MM.1S (cell line): ENCODE measurements at regions not wholly inside any gene's neighbourhood (a gene's known extent, or its start where the extent isn't known, plus 50 kb on each side); places are given as distances from the start of the nearest gene placed in this dataset.

Source experiments
- DNase-seq: peaks from one replicate; pipeline ENCODE4 v3.0.0-alpha.2; 2015
- H2AFZ ChIP-seq: fragments of 300-600 bp; sonication (generic); 2 replicates; pipeline ENCODE4 v1.6.0; 2016; ENCODE audit warnings: antibody characterized with exemption, low read length
- H3F3A ChIP-seq: fragments of 300-600 bp; sonication (generic); 2 replicates; pipeline ENCODE4 v1.6.1; 2016; ENCODE audit warnings: mild to moderate bottlenecking, antibody characterized with exemption, low read length, moderate library complexity, mixed read lengths; ENCODE audit not compliant: insufficient read depth
- H3K27ac ChIP-seq: fragments of 300-600 bp; sonication (generic); 2 replicates; pipeline ENCODE4 v1.5.1; 2016; ENCODE audit warnings: mild to moderate bottlenecking, low read length
- H3K27me3 ChIP-seq: fragments of 300-600 bp; sonication (generic); replicated peaks from 2 replicates; pipeline ENCODE4 v1.6.0; 2016; ENCODE audit warnings: low read length; ENCODE audit not compliant: insufficient read depth
- H3K36me3 ChIP-seq: fragments of 300-600 bp; sonication (generic); replicated peaks from 2 replicates; pipeline ENCODE4 v1.6.1; 2016; ENCODE audit warnings: mild to moderate bottlenecking, low read length, mixed read lengths; ENCODE audit not compliant: insufficient read depth
- H3K4me1 ChIP-seq: fragments of 300-600 bp; sonication (generic); 2 replicates; pipeline ENCODE4 v1.6.1; 2016; ENCODE audit warnings: low read length, mixed read lengths
- H3K4me2 ChIP-seq: fragments of 300-600 bp; sonication (generic); 2 replicates; pipeline ENCODE4 v1.6.0; 2016; ENCODE audit warnings: low read depth, low read length
- H3K4me3 ChIP-seq: fragments of 300-600 bp; sonication (generic); 2 replicates; pipeline ENCODE4 v1.5.1; 2016; ENCODE audit warnings: low read length, mixed read lengths
- H3K79me2 ChIP-seq: fragments of 300-600 bp; sonication (generic); 2 replicates; pipeline ENCODE4 v1.6.1; 2016; ENCODE audit warnings: mixed run types, low read length, mixed read lengths
- H3K9ac ChIP-seq: fragments of 300-600 bp; sonication (generic); 2 replicates; pipeline ENCODE4 v1.6.1; 2016; ENCODE audit warnings: low read length, mixed read lengths
- H3K9me2 ChIP-seq: fragments of 300-600 bp; sonication (generic); replicated peaks from 2 replicates; pipeline ENCODE4 v1.6.1; 2016; ENCODE audit warnings: mild to moderate bottlenecking, low read length, mixed read lengths; ENCODE audit not compliant: insufficient read depth
- H3K9me3 ChIP-seq: fragments of 300-600 bp; sonication (generic); replicated peaks from 2 replicates; pipeline ENCODE4 v1.6.1; 2016; ENCODE audit warnings: mild to moderate bottlenecking, low read length, mixed read lengths; ENCODE audit not compliant: insufficient read depth
- H4K20me1 ChIP-seq: fragments of 300-600 bp; sonication (generic); 2 replicates; pipeline ENCODE4 v1.6.1; 2016; ENCODE audit warnings: mild to moderate bottlenecking, low read length, moderate library complexity, mixed read lengths; ENCODE audit not compliant: insufficient read depth
- EZH2 ChIP-seq: fragments of 300-600 bp; sonication (generic); optimal IDR thresholded peaks from 2 replicates; pipeline ENCODE3; 2017; ENCODE audit warnings: low read depth, mild to moderate bottlenecking, antibody characterized with exemption, low read length, mixed read lengths
- EZH2phosphoT487 ChIP-seq: fragments of 300-600 bp; sonication (generic); IDR thresholded peaks from 2 replicates; pipeline ENCODE4 v1.6.1; 2018; ENCODE audit warnings: antibody characterized with exemption, low read length
- TF ChIP-seq, protein P1 (sequence below): fragments of 300-600 bp; sonication (generic); IDR thresholded peaks from 2 replicates; pipeline ENCODE4 v1.5.1; 2016; ENCODE audit warnings: antibody characterized with exemption, low read length, mixed read lengths

DNA sequence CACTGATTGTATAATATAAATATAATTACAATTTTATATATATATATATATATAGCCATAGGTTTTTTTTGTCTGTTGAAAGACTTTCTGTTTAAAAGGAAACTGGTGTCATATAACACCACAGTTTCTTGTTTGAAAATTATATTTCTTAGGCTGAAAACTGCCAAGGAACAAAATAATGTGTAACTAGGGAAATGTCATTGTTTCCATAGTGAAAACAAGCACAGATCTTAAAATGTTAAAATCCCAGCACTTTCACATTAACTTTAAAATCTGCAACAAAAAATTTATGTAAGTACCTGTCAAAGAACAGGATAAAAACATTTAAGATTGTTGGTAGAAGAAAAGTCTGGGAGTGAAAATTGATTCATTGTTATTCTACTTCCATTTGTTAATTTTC lies 104.2 kb downstream of the ATP6V1G3 start:
- Histone ChIP-seq H3K4me1 (no peaks in the 10 kb centered on the region), H4K20me1 (no peaks in the 10 kb centered on the region), H3K36me3 (no peaks in the 10 kb centered on the region)

DNA sequence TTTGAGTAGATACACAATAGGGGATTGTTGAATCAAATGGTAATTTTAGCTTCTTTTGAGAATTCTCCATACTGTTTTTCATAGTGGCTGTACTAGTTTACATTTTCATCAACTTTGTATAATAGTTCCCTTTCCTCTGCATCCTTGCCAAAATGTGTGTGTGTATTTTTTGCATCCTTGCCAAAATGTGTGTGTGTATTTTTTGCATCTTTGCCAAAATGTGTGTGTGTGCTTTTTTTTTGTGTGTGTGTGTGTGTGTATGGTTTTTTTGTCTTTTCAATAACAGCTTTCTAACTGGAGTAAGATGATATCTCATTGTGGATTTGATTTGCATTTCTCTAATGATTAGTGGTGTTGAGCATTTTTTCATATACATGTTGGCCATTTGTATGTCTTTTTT lies 105.4 kb downstream of the ATP6V1G3 start:
- H3K4me3 ChIP-seq, result no peak overlapping the region
- no peak for DNase-seq
- H3K27me3 ChIP-seq, result no peaks in the 10 kb centered on the region
- TF ChIP-seq EZH2phosphoT487 (no peak), EZH2 (no peak)
- TF ChIP-seq, protein P1, sequence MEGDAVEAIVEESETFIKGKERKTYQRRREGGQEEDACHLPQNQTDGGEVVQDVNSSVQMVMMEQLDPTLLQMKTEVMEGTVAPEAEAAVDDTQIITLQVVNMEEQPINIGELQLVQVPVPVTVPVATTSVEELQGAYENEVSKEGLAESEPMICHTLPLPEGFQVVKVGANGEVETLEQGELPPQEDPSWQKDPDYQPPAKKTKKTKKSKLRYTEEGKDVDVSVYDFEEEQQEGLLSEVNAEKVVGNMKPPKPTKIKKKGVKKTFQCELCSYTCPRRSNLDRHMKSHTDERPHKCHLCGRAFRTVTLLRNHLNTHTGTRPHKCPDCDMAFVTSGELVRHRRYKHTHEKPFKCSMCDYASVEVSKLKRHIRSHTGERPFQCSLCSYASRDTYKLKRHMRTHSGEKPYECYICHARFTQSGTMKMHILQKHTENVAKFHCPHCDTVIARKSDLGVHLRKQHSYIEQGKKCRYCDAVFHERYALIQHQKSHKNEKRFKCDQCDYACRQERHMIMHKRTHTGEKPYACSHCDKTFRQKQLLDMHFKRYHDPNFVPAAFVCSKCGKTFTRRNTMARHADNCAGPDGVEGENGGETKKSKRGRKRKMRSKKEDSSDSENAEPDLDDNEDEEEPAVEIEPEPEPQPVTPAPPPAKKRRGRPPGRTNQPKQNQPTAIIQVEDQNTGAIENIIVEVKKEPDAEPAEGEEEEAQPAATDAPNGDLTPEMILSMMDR, result no peak
- no peaks in the 10 kb centered on the region for H4K20me1 ChIP-seq
- no peaks in the 10 kb centered on the region for H3K79me2 ChIP-seq
- H3K9ac ChIP-seq, result no peak overlapping the region
- no peak overlapping the region for H3K4me2 ChIP-seq
- H3K4me1 ChIP-seq, result no peaks in the 10 kb centered on the region
- H3K27ac ChIP-seq, result no peak overlapping the region
- no peaks in the 10 kb centered on the region for H3F3A ChIP-seq
- no peaks in the 10 kb centered on the region for H3K9me3 ChIP-seq
- H3K9me2 ChIP-seq, result no peaks in the 10 kb centered on the region
- H2AFZ ChIP-seq, result no peak overlapping the region
- no peaks in the 10 kb centered on the region for H3K36me3 ChIP-seq

More for the DNA sequence above, 104.2 kb downstream of the ATP6V1G3 start:
- TF ChIP-seq EZH2phosphoT487 (no peak), EZH2 (no peak)
- TF ChIP-seq, protein P1, result no peak
- no peaks in the 10 kb centered on the region for H3K27me3 ChIP-seq
- no peak overlapping the region for H3K4me3 ChIP-seq
- no peak overlapping the region for H3K9ac ChIP-seq
- H3K9me2 ChIP-seq, result no peaks in the 10 kb centered on the region
- no peaks in the 10 kb centered on the region for H3K9me3 ChIP-seq
- no peak overlapping the region for H3K4me2 ChIP-seq
- no peak for DNase-seq
- no peaks in the 10 kb centered on the region for H3F3A ChIP-seq
- H3K79me2 ChIP-seq, result no peaks in the 10 kb centered on the region
- H2AFZ ChIP-seq, result no peak overlapping the region
- H3K27ac ChIP-seq, result no peak overlapping the region

DNA sequence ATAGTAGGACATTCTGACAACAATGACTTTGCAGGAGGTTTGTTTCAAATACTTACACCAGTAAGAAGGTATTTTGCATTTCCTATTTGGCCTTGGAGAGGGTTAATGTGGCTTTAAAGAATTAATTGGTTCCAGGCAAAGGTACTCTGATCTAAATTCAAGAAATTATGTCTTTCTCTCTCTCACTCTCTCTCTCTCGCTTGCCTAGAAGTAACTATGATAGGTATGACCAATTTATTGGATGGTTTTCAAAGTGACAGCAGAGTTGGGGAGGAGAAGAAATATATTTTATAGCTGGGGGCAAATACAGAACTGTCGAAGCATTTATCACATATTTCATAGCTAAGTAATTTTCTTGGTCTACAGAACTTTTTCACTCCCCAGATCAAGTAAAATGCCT lies 116.0 kb downstream of the ATP6V1G3 start:
- no peak overlapping the region for H3K4me2 ChIP-seq
- H2AFZ ChIP-seq, result no peak overlapping the region
- no peaks in the 10 kb centered on the region for H3K36me3 ChIP-seq
- no peaks in the 10 kb centered on the region for H3K79me2 ChIP-seq
- H3K27me3 ChIP-seq, result no peaks in the 10 kb centered on the region
- TF ChIP-seq, protein P1, result no peak
- TF ChIP-seq EZH2phosphoT487 (no peak), EZH2 (no peak)
- DNase-seq, result no peak
- no peaks in the 10 kb centered on the region for H3K9me3 ChIP-seq
- no peaks in the 10 kb centered on the region for H4K20me1 ChIP-seq
- no peak overlapping the region for H3K27ac ChIP-seq
- H3K4me1 ChIP-seq, result no peaks in the 10 kb centered on the region
- no peaks in the 10 kb centered on the region for H3K9me2 ChIP-seq
- no peak overlapping the region for H3K4me3 ChIP-seq
- H3F3A ChIP-seq, result no peaks in the 10 kb centered on the region
- no peak overlapping the region for H3K9ac ChIP-seq
